Nephron progenitor cell (in vitro differentiated cells): ENCODE measurements at regions not wholly inside any gene's neighbourhood (a gene's known extent, or its start where the extent isn't known, plus 50 kb on each side); places are given as distances from the start of the nearest gene placed in this dataset.

ENCODE experiments used
- DNase-seq: peaks from one replicate; pipeline ENCODE4 v3.0.0; 2021
- H3K27ac Mint-ChIP-seq: 2 replicates; pipeline ENCODE4 v1.8.0; 2021; ENCODE audit warnings: mild to moderate bottlenecking, moderate library complexity, mixed read lengths
- H3K27me3 Mint-ChIP-seq: 2 replicates; pipeline ENCODE4 v1.8.0; 2021; ENCODE audit warnings: mild to moderate bottlenecking, low read depth, mixed read lengths; ENCODE audit not compliant: poor library complexity
- H3K36me3 Mint-ChIP-seq: 2 replicates; pipeline ENCODE4 v1.8.0; 2021; ENCODE audit warnings: low read depth, mixed read lengths
- H3K4me1 Mint-ChIP-seq: 2 replicates; pipeline ENCODE4 v1.8.0; 2021; ENCODE audit warnings: mixed read lengths
- H3K4me3 Mint-ChIP-seq: 2 replicates; pipeline ENCODE4 v1.8.0; 2021; ENCODE audit warnings: mild to moderate bottlenecking, moderate library complexity, mixed read lengths
- H3K9me3 Mint-ChIP-seq: 2 replicates; pipeline ENCODE4 v1.8.0; 2021; ENCODE audit warnings: mild to moderate bottlenecking, moderate library complexity, mixed read lengths
- CTCF ChIP-seq: fragments of 200-600 bp; sonication (generic); IDR thresholded peaks from 2 replicates; pipeline ENCODE4 v1.5.0; 2021; ENCODE audit warnings: antibody characterized with exemption

GRCh38 chr21:18986197-18986596 is 582.6 kb upstream of the TMPRSS15 start:
- peaks cover 5% of the 10 kb centered on the region for H3K4me1 Mint-ChIP-seq
- no peaks in the 10 kb centered on the region for H3K36me3 Mint-ChIP-seq
- DNase-seq: no peak
- H3K9me3 Mint-ChIP-seq: peaks cover 26% of the 10 kb centered on the region
- H3K27ac Mint-ChIP-seq: no peak overlapping the region
- TF ChIP-seq CTCF: no peak
- H3K27me3 Mint-ChIP-seq: peaks cover 4% of the 10 kb centered on the region
- no peak overlapping the region for H3K4me3 Mint-ChIP-seq

GRCh38 chr21:18987520-18988026 is 584.0 kb upstream of the TMPRSS15 start:
- Mint-ChIP-seq H3K27me3 (peaks cover 4% of the 10 kb centered on the region), H3K27ac (no peak overlapping the region), H3K4me3 (no peak overlapping the region), H3K9me3 (peaks cover 26% of the 10 kb centered on the region), H3K4me1 (peaks cover 5% of the 10 kb centered on the region), H3K36me3 (no peaks in the 10 kb centered on the region)
- TF ChIP-seq CTCF: no peak
- no peak for DNase-seq

GRCh38 chr21:18989953-18990495 is 586.4 kb upstream of the TMPRSS15 start:
- Mint-ChIP-seq H3K36me3 (peaks cover 2% of the 10 kb centered on the region), H3K4me1 (peaks cover 5% of the 10 kb centered on the region), H3K27me3 (peaks cover 4% of the 10 kb centered on the region), H3K27ac (no peak overlapping the region), H3K4me3 (no peak overlapping the region), H3K9me3 (peaks cover 19% of the 10 kb centered on the region)
- DNase-seq: no peak
- TF ChIP-seq CTCF: no peak

GRCh38 chr21:18991846-18992245 is 588.3 kb upstream of the TMPRSS15 start:
- H3K27ac Mint-ChIP-seq: no peak overlapping the region
- peaks cover 5% of the 10 kb centered on the region for H3K36me3 Mint-ChIP-seq
- peaks cover 19% of the 10 kb centered on the region for H3K9me3 Mint-ChIP-seq
- no peak for DNase-seq
- peaks cover 4% of the 10 kb centered on the region for H3K27me3 Mint-ChIP-seq
- H3K4me3 Mint-ChIP-seq: no peak overlapping the region
- peaks cover 5% of the 10 kb centered on the region for H3K4me1 Mint-ChIP-seq
- no peak for TF ChIP-seq CTCF

- H3K36me3 Mint-ChIP-seq: no peaks in the 10 kb centered on the region
- no peak for DNase-seq
- H3K9me3 Mint-ChIP-seq: no peaks in the 10 kb centered on the region
- H3K4me3 Mint-ChIP-seq: no peak overlapping the region
- no peak for TF ChIP-seq CTCF
- peaks cover 16% of the 10 kb centered on the region for H3K4me1 Mint-ChIP-seq
- no peaks in the 10 kb centered on the region for H3K27me3 Mint-ChIP-seq
- H3K27ac Mint-ChIP-seq: no peak overlapping the region
Measured at GRCh38 chr21:19010251-19010650, 606.7 kb upstream of the TMPRSS15 start.

- Mint-ChIP-seq H3K27me3 (no peaks in the 10 kb centered on the region), H3K27ac (no peak overlapping the region), H3K36me3 (no peaks in the 10 kb centered on the region), H3K4me1 (peaks cover 13% of the 10 kb centered on the region), H3K9me3 (no peaks in the 10 kb centered on the region), H3K4me3 (no peak overlapping the region)
- no peak for DNase-seq
- TF ChIP-seq CTCF: no peak
Measured at GRCh38 chr21:19010996-19011395, 607.4 kb upstream of the TMPRSS15 start.
